ENCODE measurements at regions not wholly inside any gene's neighbourhood (a gene's known extent, or its start where the extent isn't known, plus 50 kb on each side); places are given as distances from the start of the nearest gene placed in this dataset.

- no peaks in the 10 kb centered on the region for H3K36me3 ChIP-seq (replicated peaks in 1 of 2; ENCODE audit: control insufficient read depth in 1 of 2, insufficient read depth in 2 of 2, low read length in 2 of 2)
- 1% methylated on average over 14 of the region's 54 CpGs for WGBS (ENCODE audit: low lambda C conversion rate)
- H3K27ac ChIP-seq (ENCODE audit: extremely low read length, insufficient read depth, low read length), result no peak overlapping the region
- peak overlapping the region; percentile 83 for H3K4me2 ChIP-seq (ENCODE audit: low read depth, low read length)
- no peak for ATAC-seq
- H3K79me2 ChIP-seq (ENCODE audit: insufficient read depth, low read length), result peaks cover 5% of the 10 kb centered on the region
- CTCF ChIA-PET (ENCODE audit: low intra/inter-chr PET ratio, low total read pairs), result no interaction called here
- H3K9ac ChIP-seq (ENCODE audit: insufficient read depth, low read depth, low read length), result no peak overlapping the region
- FAIRE-seq, result no peak
- peak overlapping the region; percentile 37 to 70 (median 58) for H3K4me3 ChIP-seq (replicated peaks in 1 of 3; ENCODE audit: insufficient read depth in 1 of 3, low read depth in 2 of 3, low read length in 3 of 3)
- no peak for DNase-seq (ENCODE audit: low spot score)
- in situ Hi-C loops (cut with HindIII; ENCODE audit: extremely low pct_ligation_motif_present, low pct_unique_long_range_greater_than_20kb) (no loop called here), intact Hi-C loops (cut with micrococcal nuclease; ENCODE audit: unreplicated experiment) (no loop called here)
- no TSS peak for BruUV-seq (replicated peaks)
- H4K20me1 ChIP-seq (ENCODE audit: insufficient read depth, low read length), result peaks cover 21% of the 10 kb centered on the region; the same call in 1 of the 2 replicates
- POLR2A ChIA-PET, result interaction anchor here (0.6 to 6.6 kb wide), 3 partner anchors 9 to 138 kb away, joined by 3 to 47 read pairs (median 34); no protein-coding TSS in a partner anchor
- peaks cover 13 to 49% of the 10 kb centered on the region in 2 experiments for H3K27me3 ChIP-seq (ENCODE audit: control insufficient read depth in 1 of 2, insufficient read depth in 2 of 2, low read length in 2 of 2)
- H2AFZ ChIP-seq (ENCODE audit: low read length), result no peak overlapping the region
- no peaks in the 10 kb centered on the region for H3K9me3 ChIP-seq (ENCODE audit: low read length)
- H3K4me1 ChIP-seq (ENCODE audit: insufficient read depth, low read length), result peaks cover 80% of the 10 kb centered on the region
- TF ChIP-seq SAP130 (CRISPR knock-in tag; IDR thresholded peaks at IDR 0.05; ENCODE audit: low read depth), result peak; percentile 13; the same call in 1 of the 2 replicates
- TF ChIP-seq RBM39 (IDR thresholded peaks at IDR 0.05; ENCODE audit: low read depth, low read length, poor library complexity, severe bottlenecking), result peak; percentile 51
- no peak for TF ChIP-seq E2F2 (CRISPR knock-in tag; IDR thresholded peaks at IDR 0.05; ENCODE audit: borderline replicate concordance)
- peak; percentile 16 for TF ChIP-seq ZNF18 (CRISPR knock-in tag; IDR thresholded peaks at IDR 0.05; ENCODE audit: insufficient replicate concordance)
- TF ChIP-seq NR0B2 (CRISPR knock-in tag; IDR thresholded peaks at IDR 0.05), result no peak
- no peak for TF ChIP-seq ZNF556 (CRISPR knock-in tag; IDR thresholded peaks at IDR 0.05; ENCODE audit: borderline replicate concordance)
- TF ChIP-seq NBN (conservative IDR thresholded peaks at IDR 0.05), result no peak
- TF ChIP-seq HDAC1 (CRISPR knock-in tag; IDR thresholded peaks at IDR 0.05), result peak; percentile 28; the same call in 1 of the 2 replicates
- TF ChIP-seq ZNF431 (CRISPR knock-in tag; IDR thresholded peaks at IDR 0.05; ENCODE audit: borderline replicate concordance, low read depth), result no peak
- no peak for TF ChIP-seq ARID3A (IDR thresholded peaks at IDR 0.05; ENCODE audit: low read depth, low read length)
- no peak for TF ChIP-seq ZNF382 (CRISPR knock-in tag; IDR thresholded peaks at IDR 0.05; ENCODE audit: borderline replicate concordance)
- peak; percentile 14 for TF ChIP-seq TEAD3 (CRISPR knock-in tag; optimal IDR thresholded peaks at IDR 0.05; ENCODE audit: borderline replicate concordance)
- no peak for TF ChIP-seq NFIC (IDR thresholded peaks at IDR 0.05; ENCODE audit: low read length)
- no peak for TF ChIP-seq ZNF3 (CRISPR knock-in tag; IDR thresholded peaks at IDR 0.05)
- TF ChIP-seq FOSL2 (CRISPR knock-in tag; IDR thresholded peaks at IDR 0.05), result peak; percentile 41; the same call in 1 of the 2 replicates
- no peak for TF ChIP-seq HHEX (CRISPR knock-in tag; IDR thresholded peaks at IDR 0.05)
- no peak for TF ChIP-seq TRAFD1 (CRISPR knock-in tag; IDR thresholded peaks at IDR 0.05; ENCODE audit: borderline replicate concordance)
- TF ChIP-seq ZBTB1 (CRISPR knock-in tag; IDR thresholded peaks at IDR 0.05; ENCODE audit: borderline replicate concordance), result no peak
Observed at GRCh38 chr16:85168732-85169256, 56.5 kb upstream of the CIBAR2 start.
